AG09319 (cell line): ENCODE measurements at regions not wholly inside any gene's neighbourhood (a gene's known extent, or its start where the extent isn't known, plus 50 kb on each side); places are given as distances from the start of the nearest gene placed in this dataset.

Source experiments
- DNase-seq: peaks from one replicate; pipeline ENCODE4 v3.0.0-alpha.2; 2010; ENCODE audit warnings: low read depth; ENCODE audit errors: extremely low read depth
- CTCF ChIP-seq: IDR thresholded peaks from 2 replicates; pipeline ENCODE4 v1.5.1; 2011; ENCODE audit warnings: low read depth, mild to moderate bottlenecking, inconsistent platforms, low read length, moderate library complexity

- TF ChIP-seq CTCF: no peak
- no peak for DNase-seq
These were observed 308.1 kb upstream of the TLE4 start for GRCh38 chr9:79263628-79264027.

GRCh38 chr9:79264041-79264440, 307.7 kb upstream of the TLE4 start:
- DNase-seq: no peak
- TF ChIP-seq CTCF: no peak

DNA sequence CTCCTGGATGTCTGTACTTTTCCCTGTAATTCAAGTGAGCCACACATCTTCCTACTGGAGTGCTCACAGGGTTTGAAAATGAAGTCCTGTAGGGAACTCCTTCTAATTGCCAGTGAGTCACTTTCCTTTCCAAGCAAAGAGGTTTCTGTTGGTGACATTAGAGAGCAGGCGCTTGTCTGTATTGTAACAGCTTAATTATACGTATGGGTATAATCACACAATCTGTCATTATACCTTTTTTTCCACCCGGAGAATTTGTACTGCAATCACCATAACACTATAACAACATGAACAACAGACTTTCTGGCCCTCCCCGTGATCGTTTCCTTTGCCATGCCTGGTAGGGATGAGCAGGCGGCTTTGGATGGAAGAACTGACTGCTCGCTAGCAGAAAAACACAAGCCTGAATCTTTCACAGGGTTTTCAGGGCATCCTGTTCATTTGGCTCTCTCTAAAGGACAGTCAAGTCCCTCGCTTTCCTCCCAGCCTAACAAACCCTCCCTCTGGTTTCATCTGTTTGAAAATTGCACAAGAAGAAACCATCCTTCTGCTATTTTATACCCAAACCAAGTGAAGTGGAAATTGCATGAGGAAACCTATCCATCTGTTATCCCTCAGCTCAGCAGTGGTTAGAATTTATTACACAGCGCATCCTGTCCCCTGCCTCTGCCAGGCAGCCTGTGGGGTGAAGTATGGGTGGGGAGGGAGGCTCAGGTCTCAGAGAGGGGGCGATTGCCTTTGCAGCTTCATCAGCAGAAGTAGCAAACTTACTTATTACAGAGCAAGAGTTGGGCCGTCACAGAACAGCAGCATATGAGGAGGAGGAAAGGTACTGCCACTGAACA, 307.0 kb upstream of the TLE4 start:
- no peak for TF ChIP-seq CTCF
- peak; percentile 5 for DNase-seq

DNA sequence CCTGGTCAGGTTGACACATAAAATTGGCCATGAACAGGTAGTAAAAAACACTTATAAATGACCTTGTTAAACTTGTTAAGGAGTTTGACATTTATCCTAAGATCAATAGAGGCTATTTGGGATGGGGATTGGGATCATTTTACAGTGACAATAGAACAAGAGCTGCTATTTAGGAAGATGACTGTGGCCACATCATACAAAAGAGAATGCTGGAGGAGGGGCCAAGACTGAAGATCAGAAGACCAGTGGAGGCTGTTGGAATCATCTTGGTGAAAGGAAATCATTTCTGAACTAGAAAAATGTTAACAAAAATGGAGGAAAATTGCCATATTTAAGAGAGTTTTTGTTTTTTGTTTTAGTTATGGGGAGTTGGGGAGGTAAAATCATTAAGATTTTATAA, 304.8 kb upstream of the TLE4 start:
- DNase-seq: no peak

GRCh38 chr9:79268806-79269205, 303.0 kb upstream of the TLE4 start:
- TF ChIP-seq CTCF: no peak
- DNase-seq: no peak

More for the DNA sequence above, 304.8 kb upstream of the TLE4 start:
- no peak for TF ChIP-seq CTCF

GRCh38 chr9:79273311-79273710, 298.5 kb upstream of the TLE4 start:
- DNase-seq: no peak
- no peak for TF ChIP-seq CTCF

DNA sequence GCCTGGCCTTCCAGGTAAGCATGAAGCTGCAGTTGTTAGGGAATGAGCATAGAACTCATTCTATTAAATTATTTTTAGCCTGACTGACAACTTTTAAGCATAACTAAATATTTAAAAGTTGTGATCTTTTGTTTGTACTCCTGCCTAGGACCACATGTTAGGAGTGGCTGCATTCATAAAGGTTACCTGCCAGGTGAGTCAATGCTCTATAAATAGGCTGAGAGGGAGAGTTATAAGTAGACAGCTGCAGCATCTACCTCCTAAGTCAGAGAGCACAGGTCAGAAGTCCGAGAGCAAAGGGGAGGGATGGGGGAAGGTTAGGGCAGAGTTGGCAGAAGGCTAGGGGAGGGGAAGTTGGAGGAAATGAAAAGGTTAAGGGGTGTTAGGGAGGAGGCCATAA, 292.4 kb upstream of the TLE4 start:
- no peak for TF ChIP-seq CTCF
- DNase-seq: no peak
